Skeletal muscle tissue (tissue), 3 donors: ENCODE measurements at regions not wholly inside any gene's neighbourhood (a gene's known extent, or its start where the extent isn't known, plus 50 kb on each side); places are given as distances from the start of the nearest gene placed in this dataset.

Experiments used
- H3K27ac ChIP-seq: one replicate; pipeline ENCODE4 v1.7.0; 2013; ENCODE audit warnings: mild to moderate bottlenecking, low read depth, low read length, inconsistent platforms
- H3K27me3 ChIP-seq, 3 donors: one replicate each; pipeline ENCODE4 v1.7.0; 2013; ENCODE audit warnings: low read length in 3 of 3; ENCODE audit not compliant: control insufficient read depth in 3 of 3, insufficient read depth in 3 of 3
- H3K36me3 ChIP-seq, 3 donors: one replicate each; pipeline ENCODE4 v1.7.0; 2013; ENCODE audit warnings: low read length in 3 of 3; ENCODE audit not compliant: control insufficient read depth in 3 of 3, insufficient read depth in 3 of 3
- H3K4me1 ChIP-seq, 3 donors: one replicate each; pipeline ENCODE4 v1.7.0; 2013; ENCODE audit warnings: low read length in 3 of 3, mild to moderate bottlenecking in 3 of 3; ENCODE audit not compliant: control insufficient read depth in 3 of 3, insufficient read depth in 3 of 3
- H3K4me3 ChIP-seq, 3 donors: one replicate each; pipeline ENCODE4 v1.7.0; 2013; ENCODE audit warnings: low read length in 3 of 3
- H3K9ac ChIP-seq, 3 donors: one replicate each; pipeline ENCODE4 v1.7.0; 2013; ENCODE audit warnings: low read length in 3 of 3, mild to moderate bottlenecking in 3 of 3, moderate library complexity in 2 of 3, low read depth in 1 of 3
- H3K9me3 ChIP-seq, 3 donors: one replicate each; pipeline ENCODE4 v1.7.0; 2013; ENCODE audit warnings: low read length in 3 of 3; ENCODE audit not compliant: control insufficient read depth in 3 of 3
- donor health status: Osteomylitis.

- no peak overlapping the region for H3K4me3 ChIP-seq
- peaks cover 11 to 18% (median 11%) of the 10 kb centered on the region in 3 donors for H3K4me1 ChIP-seq
- H3K9ac ChIP-seq, result no peak overlapping the region
- peaks cover 0 to 4% (median 0%) of the 10 kb centered on the region in 3 donors for H3K36me3 ChIP-seq
- H3K27me3 ChIP-seq, result no peaks in the 10 kb centered on the region
- no peaks in the 10 kb centered on the region for H3K9me3 ChIP-seq
- H3K27ac ChIP-seq, result no peak overlapping the region
Observed at GRCh38 chr6:71385111-71385822, 96.7 kb downstream of the OGFRL1 start.

DNA sequence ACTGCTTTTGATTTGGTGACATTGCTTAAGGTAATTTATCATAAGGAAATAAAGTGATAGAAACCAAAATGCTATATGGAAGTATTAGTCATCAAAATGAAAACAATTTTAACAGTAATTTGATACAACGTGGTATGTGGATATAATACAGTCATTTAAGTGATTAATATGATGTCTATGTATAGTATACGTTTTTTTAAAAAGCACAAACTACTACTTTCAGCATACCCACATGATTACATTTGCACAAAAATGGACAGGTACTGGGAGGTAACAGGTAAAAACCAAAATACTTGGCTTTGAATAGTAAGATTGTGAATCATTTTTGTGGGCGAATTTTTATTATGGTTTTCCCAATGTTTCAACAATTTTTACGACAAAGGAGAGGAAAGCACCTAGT, 97.6 kb downstream of the OGFRL1 start:
- Histone ChIP-seq H3K9me3 (no peaks in the 10 kb centered on the region), H3K36me3 (peaks cover 0 to 4% (median 0%) of the 10 kb centered on the region in 3 donors), H3K9ac (no peak overlapping the region), H3K27me3 (no peaks in the 10 kb centered on the region), H3K4me1 (peaks cover 14 to 21% (median 18%) of the 10 kb centered on the region in 3 donors), H3K4me3 (no peak overlapping the region), H3K27ac (no peak overlapping the region)

- H3K9me3 ChIP-seq, result no peaks in the 10 kb centered on the region
- H3K36me3 ChIP-seq, result peaks cover 0 to 4% (median 0%) of the 10 kb centered on the region in 3 donors
- no peak overlapping the region for H3K4me3 ChIP-seq
- H3K9ac ChIP-seq, result no peak overlapping the region
- H3K4me1 ChIP-seq, result peaks cover 19 to 28% (median 26%) of the 10 kb centered on the region in 3 donors
- no peaks in the 10 kb centered on the region for H3K27me3 ChIP-seq
- no peak overlapping the region for H3K27ac ChIP-seq
Observed at GRCh38 chr6:71387179-71387578, 98.6 kb downstream of the OGFRL1 start.

DNA sequence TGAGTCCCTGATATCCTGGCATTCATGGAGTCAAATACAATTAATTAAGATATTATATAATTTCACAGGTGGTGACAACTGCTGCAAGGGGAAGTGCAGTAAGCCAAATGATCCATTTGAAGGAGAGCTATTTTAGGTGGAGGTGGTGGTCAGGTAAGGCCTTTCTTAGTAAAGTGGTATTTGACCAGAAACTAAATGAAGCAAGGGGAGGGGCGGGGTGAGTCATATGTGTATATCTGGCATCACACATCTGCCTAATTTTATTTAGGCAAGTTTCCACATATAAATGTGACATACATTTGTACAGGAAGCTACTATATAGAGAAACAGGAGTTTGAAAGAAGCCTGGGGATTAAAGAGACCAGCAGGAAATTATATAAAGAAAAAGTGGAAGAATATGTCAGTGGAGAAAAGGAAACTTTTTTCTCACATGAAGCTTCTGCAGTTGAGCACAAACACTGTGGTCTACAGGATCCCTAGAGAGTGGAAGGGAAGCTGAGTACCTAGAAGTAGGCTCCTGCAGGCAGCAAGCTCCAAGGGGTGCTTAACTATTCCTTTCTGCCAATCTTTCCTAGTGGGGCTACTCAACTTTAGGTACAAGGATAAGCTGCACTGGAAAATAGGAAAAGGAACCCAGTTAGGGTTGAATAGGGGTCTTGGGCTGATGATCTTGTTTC, 99.6 kb downstream of the OGFRL1 start:
- no peaks in the 10 kb centered on the region for H3K27me3 ChIP-seq
- H3K4me3 ChIP-seq, result no peak overlapping the region
- H3K36me3 ChIP-seq, result peaks cover 0 to under 1% (median 0%) of the 10 kb centered on the region in 3 donors
- H3K9ac ChIP-seq, result no peak overlapping the region
- H3K4me1 ChIP-seq, result peaks cover 26 to 28% (median 26%) of the 10 kb centered on the region in 3 donors
- no peaks in the 10 kb centered on the region for H3K9me3 ChIP-seq
- H3K27ac ChIP-seq, result no peak overlapping the region

GRCh38 chr6:71388856-71389527, 100.4 kb downstream of the OGFRL1 start:
- H3K36me3 ChIP-seq, result no peaks in the 10 kb centered on the region
- H3K27ac ChIP-seq, result no peak overlapping the region
- no peak overlapping the region for H3K4me3 ChIP-seq
- H3K9ac ChIP-seq, result no peak overlapping the region
- H3K27me3 ChIP-seq, result no peaks in the 10 kb centered on the region
- H3K4me1 ChIP-seq, result peaks cover 28 to 34% (median 29%) of the 10 kb centered on the region in 3 donors
- no peaks in the 10 kb centered on the region for H3K9me3 ChIP-seq

- H3K9ac ChIP-seq, result no peak overlapping the region
- no peak overlapping the region for H3K27ac ChIP-seq
- no peaks in the 10 kb centered on the region for H3K36me3 ChIP-seq
- H3K4me1 ChIP-seq, result peaks cover 41 to 52% (median 43%) of the 10 kb centered on the region in 3 donors
- H3K27me3 ChIP-seq, result no peaks in the 10 kb centered on the region
- H3K9me3 ChIP-seq, result no peaks in the 10 kb centered on the region
- no peak overlapping the region for H3K4me3 ChIP-seq
Observed at GRCh38 chr6:71391126-71391525, 102.5 kb downstream of the OGFRL1 start.

DNA sequence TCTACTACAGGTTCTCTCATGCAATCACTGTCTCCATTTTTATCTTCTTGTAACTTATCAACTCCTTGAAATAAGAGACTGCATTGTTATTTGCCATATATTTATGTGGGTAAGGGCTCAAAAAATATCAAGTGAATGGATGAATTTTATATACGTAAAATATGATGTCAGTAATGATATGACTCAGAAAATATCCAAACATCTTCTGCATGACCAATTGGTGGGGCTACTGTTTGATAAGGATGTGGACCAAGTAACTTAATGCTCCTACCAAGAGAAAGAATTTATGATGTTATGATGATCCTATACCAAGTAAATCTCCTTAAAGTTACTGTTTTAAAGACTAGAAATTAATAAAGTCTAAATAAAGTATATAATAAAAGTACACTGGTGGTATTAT, 103.7 kb downstream of the OGFRL1 start:
- peaks cover 0 to 2% (median 0%) of the 10 kb centered on the region in 3 donors for H3K36me3 ChIP-seq
- no peaks in the 10 kb centered on the region for H3K9me3 ChIP-seq
- no peak overlapping the region for H3K9ac ChIP-seq
- H3K4me3 ChIP-seq, result no peak overlapping the region
- peaks cover 48 to 52% (median 51%) of the 10 kb centered on the region in 3 donors for H3K4me1 ChIP-seq
- H3K27ac ChIP-seq, result no peak overlapping the region
- no peaks in the 10 kb centered on the region for H3K27me3 ChIP-seq

DNA sequence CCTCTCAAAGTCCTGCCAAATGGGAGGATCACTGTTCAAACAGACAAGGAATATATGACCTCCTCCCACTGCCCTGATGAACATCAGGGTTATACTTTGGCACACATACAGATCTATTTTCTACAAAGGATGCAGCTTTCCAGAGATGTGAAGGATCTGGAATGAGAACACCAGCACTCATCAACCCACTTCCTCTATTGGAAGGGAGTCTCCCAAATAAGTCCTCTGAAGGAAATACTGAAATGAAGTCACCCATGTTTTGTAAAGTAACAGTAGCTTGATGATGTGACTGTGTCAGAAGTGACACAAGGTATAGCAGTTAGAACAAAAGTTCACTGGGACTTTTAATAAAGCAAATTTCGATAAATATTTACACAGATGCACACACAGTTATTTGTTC, 104.9 kb downstream of the OGFRL1 start:
- Histone ChIP-seq H3K9ac (no peak overlapping the region), H3K36me3 (peaks cover 0 to 2% (median 0%) of the 10 kb centered on the region in 3 donors), H3K4me1 (peaks cover 40 to 44% (median 44%) of the 10 kb centered on the region in 3 donors), H3K4me3 (no peak overlapping the region), H3K27me3 (no peaks in the 10 kb centered on the region), H3K27ac (peak overlapping the region; percentile 6), H3K9me3 (no peaks in the 10 kb centered on the region)

- Histone ChIP-seq H3K4me1 (peaks cover 39 to 43% (median 39%) of the 10 kb centered on the region in 3 donors), H3K36me3 (peaks cover 0 to 2% (median 0%) of the 10 kb centered on the region in 3 donors), H3K27me3 (no peaks in the 10 kb centered on the region), H3K27ac (peak overlapping the region; percentile 6), H3K9me3 (no peaks in the 10 kb centered on the region), H3K4me3 (no peak overlapping the region), H3K9ac (no peak overlapping the region)
Observed at GRCh38 chr6:71393981-71394432, 105.4 kb downstream of the OGFRL1 start.
